WI38 (cell line): ENCODE measurements at regions not wholly inside any gene's neighbourhood (a gene's known extent, or its start where the extent isn't known, plus 50 kb on each side); places are given as distances from the start of the nearest gene placed in this dataset.

ENCODE experiments used
- H3K4me3 ChIP-seq: 2 replicates; pipeline ENCODE4 v1.5.1; 2011; ENCODE audit warnings: low read depth, mild to moderate bottlenecking, control low read depth, low read length
- CTCF ChIP-seq: IDR thresholded peaks from 2 replicates; pipeline ENCODE4 v1.5.1; 2012; ENCODE audit warnings: low read depth, mild to moderate bottlenecking, control low read depth, low read length

- H3K4me3 ChIP-seq: no peak overlapping the region
Observed at GRCh38 chr7:25385506-25386136, 157.3 kb upstream of the NPVF start.

GRCh38 chr7:25386311-25386744, 158.0 kb upstream of the NPVF start:
- no peak for TF ChIP-seq CTCF
- no peak overlapping the region for H3K4me3 ChIP-seq

More at GRCh38 chr7:25385506-25386136, 157.3 kb upstream of the NPVF start:
- TF ChIP-seq CTCF: no peak

GRCh38 chr7:25388681-25389080, 160.4 kb upstream of the NPVF start:
- no peak for TF ChIP-seq CTCF
- H3K4me3 ChIP-seq: no peak overlapping the region

GRCh38 chr7:25389489-25390106, 161.3 kb upstream of the NPVF start:
- no peak overlapping the region for H3K4me3 ChIP-seq
- TF ChIP-seq CTCF: no peak; the same call in 1 of the 2 replicates

GRCh38 chr7:25391295-25391861, 163.1 kb upstream of the NPVF start:
- no peak for TF ChIP-seq CTCF
- no peak overlapping the region for H3K4me3 ChIP-seq

- H3K4me3 ChIP-seq: no peak overlapping the region
- no peak for TF ChIP-seq CTCF
Observed at GRCh38 chr7:25391961-25392587, 163.8 kb upstream of the NPVF start.
